OCI-LY1 (cell line): ENCODE measurements at regions not wholly inside any gene's neighbourhood (a gene's known extent, or its start where the extent isn't known, plus 50 kb on each side); places are given as distances from the start of the nearest gene placed in this dataset.

ENCODE experiments used
- H2AFZ ChIP-seq: fragments of 200-600 bp; sonication (generic), shearing (Covaris generic); 2 replicates; pipeline ENCODE4 v1.6.0; 2014; ENCODE audit warnings: antibody characterized with exemption, mild to moderate bottlenecking, low read length
- H3F3A ChIP-seq: fragments of 200-600 bp; sonication (generic), shearing (Covaris generic); 2 replicates; pipeline ENCODE4 v1.6.0; 2014; ENCODE audit warnings: mild to moderate bottlenecking, antibody characterized with exemption, low read length, moderate library complexity; ENCODE audit not compliant: insufficient read depth
- H3K27ac ChIP-seq: fragments of 200-600 bp; sonication (generic); 2 replicates; pipeline ENCODE4 v1.5.1; 2014; ENCODE audit warnings: low read length, mixed run types, mild to moderate bottlenecking, low read depth; ENCODE audit not compliant: poor library complexity, severe bottlenecking
- H3K27me3 ChIP-seq: fragments of 200-600 bp; sonication (generic); 2 replicates; pipeline ENCODE4 v1.6.0; 2014; ENCODE audit warnings: antibody characterized with exemption, mild to moderate bottlenecking, low read length, moderate library complexity; ENCODE audit not compliant: insufficient read depth
- H3K36me3 ChIP-seq: fragments of 200-600 bp; sonication (generic); 2 replicates; pipeline ENCODE4 v1.6.1; 2014; ENCODE audit warnings: mild to moderate bottlenecking, antibody characterized with exemption, low read length, moderate library complexity, mixed read lengths; ENCODE audit not compliant: insufficient read depth
- H3K4me1 ChIP-seq: fragments of 200-600 bp; sonication (generic); 2 replicates; pipeline ENCODE4 v1.5.1; 2014; ENCODE audit warnings: mild to moderate bottlenecking, low read length, moderate library complexity; ENCODE audit not compliant: insufficient read depth, severe bottlenecking
- H3K4me2 ChIP-seq: fragments of 200-600 bp; sonication (generic), shearing (Covaris generic); 2 replicates; pipeline ENCODE4 v1.6.1; 2014; ENCODE audit warnings: low read length
- H3K4me3 ChIP-seq: fragments of 200-600 bp; sonication (generic); 2 replicates; pipeline ENCODE4 v1.5.1; 2014; ENCODE audit warnings: low read length, low read depth, mild to moderate bottlenecking, mixed read lengths; ENCODE audit not compliant: poor library complexity, severe bottlenecking
- H3K79me2 ChIP-seq: fragments of 200-600 bp; shearing (Covaris generic); 2 replicates; pipeline ENCODE4 v1.6.1; 2016; ENCODE audit warnings: mixed run types, low read length, mixed read lengths; ENCODE audit not compliant: insufficient read depth
- H3K9ac ChIP-seq: fragments of 200-600 bp; sonication (generic), shearing (Covaris generic); 2 replicates; pipeline ENCODE4 v1.6.1; 2014; ENCODE audit warnings: mild to moderate bottlenecking, low read length, mixed read lengths
- H3K9me2 ChIP-seq: fragments of 200-600 bp; sonication (generic), shearing (Covaris generic); 2 replicates; pipeline ENCODE4 v1.6.1; 2014; ENCODE audit warnings: low read depth, mild to moderate bottlenecking, low read length, mixed read lengths
- H3K9me3 ChIP-seq: fragments of 200-600 bp; shearing (Covaris generic); 2 replicates; pipeline ENCODE4 v1.6.1; 2014; ENCODE audit warnings: low read length, mixed read lengths
- H4K20me1 ChIP-seq: fragments of 200-600 bp; sonication (generic), shearing (Covaris generic); 2 replicates; pipeline ENCODE4 v1.6.0; 2016; ENCODE audit warnings: mild to moderate bottlenecking, low read length; ENCODE audit not compliant: insufficient read depth
- EZH2 ChIP-seq: fragments of 200-600 bp; sonication (generic), shearing (Covaris generic); IDR thresholded peaks from 2 replicates; pipeline ENCODE4 v1.8.0; 2017; ENCODE audit warnings: borderline replicate concordance, mixed run types, mild to moderate bottlenecking, antibody characterized with exemption, low read length, moderate library complexity, mixed read lengths
- TF ChIP-seq, protein P1 (sequence below): fragments of 200-600 bp; sonication (generic), shearing (Covaris generic); IDR thresholded peaks from 2 replicates; pipeline ENCODE4 v1.5.1; 2017; ENCODE audit warnings: mild to moderate bottlenecking, antibody characterized with exemption, low read length, moderate library complexity, mixed read lengths

DNA sequence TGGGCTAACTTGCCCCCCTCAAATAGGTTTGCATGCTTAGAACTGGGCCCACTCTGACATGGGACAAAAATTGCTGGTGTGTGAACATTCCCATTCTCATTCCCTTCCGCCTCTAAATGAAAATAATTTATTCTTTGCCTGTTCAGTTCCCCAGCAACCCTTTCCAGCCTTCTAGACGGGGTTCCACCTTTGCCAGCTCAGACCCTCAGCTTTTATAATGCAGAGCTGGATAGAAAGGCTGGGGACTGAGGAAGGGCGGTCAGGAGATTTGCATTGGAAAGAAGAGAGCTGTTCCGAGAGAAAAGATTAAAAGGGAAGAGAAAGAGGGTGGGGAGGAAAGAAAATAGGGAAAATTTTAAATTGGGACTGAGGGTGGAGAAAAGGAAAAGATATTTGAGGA is 151.1 kb upstream of the WSCD1 start:
- no peaks in the 10 kb centered on the region for H3K9me3 ChIP-seq
- no peaks in the 10 kb centered on the region for H4K20me1 ChIP-seq
- no peak overlapping the region for H2AFZ ChIP-seq
- no peak overlapping the region for H3K27ac ChIP-seq
- H3K4me3 ChIP-seq = no peak overlapping the region
- H3K27me3 ChIP-seq = no peaks in the 10 kb centered on the region
- H3F3A ChIP-seq = no peaks in the 10 kb centered on the region
- H3K4me1 ChIP-seq = no peaks in the 10 kb centered on the region
- no peak overlapping the region for H3K4me2 ChIP-seq
- H3K79me2 ChIP-seq = no peaks in the 10 kb centered on the region
- H3K9ac ChIP-seq = no peak overlapping the region
- TF ChIP-seq, protein P1, sequence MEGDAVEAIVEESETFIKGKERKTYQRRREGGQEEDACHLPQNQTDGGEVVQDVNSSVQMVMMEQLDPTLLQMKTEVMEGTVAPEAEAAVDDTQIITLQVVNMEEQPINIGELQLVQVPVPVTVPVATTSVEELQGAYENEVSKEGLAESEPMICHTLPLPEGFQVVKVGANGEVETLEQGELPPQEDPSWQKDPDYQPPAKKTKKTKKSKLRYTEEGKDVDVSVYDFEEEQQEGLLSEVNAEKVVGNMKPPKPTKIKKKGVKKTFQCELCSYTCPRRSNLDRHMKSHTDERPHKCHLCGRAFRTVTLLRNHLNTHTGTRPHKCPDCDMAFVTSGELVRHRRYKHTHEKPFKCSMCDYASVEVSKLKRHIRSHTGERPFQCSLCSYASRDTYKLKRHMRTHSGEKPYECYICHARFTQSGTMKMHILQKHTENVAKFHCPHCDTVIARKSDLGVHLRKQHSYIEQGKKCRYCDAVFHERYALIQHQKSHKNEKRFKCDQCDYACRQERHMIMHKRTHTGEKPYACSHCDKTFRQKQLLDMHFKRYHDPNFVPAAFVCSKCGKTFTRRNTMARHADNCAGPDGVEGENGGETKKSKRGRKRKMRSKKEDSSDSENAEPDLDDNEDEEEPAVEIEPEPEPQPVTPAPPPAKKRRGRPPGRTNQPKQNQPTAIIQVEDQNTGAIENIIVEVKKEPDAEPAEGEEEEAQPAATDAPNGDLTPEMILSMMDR = no peak
- no peak for TF ChIP-seq EZH2
- no peaks in the 10 kb centered on the region for H3K36me3 ChIP-seq
- no peaks in the 10 kb centered on the region for H3K9me2 ChIP-seq

- H3F3A ChIP-seq = no peaks in the 10 kb centered on the region
- H2AFZ ChIP-seq = no peak overlapping the region
- H3K9me2 ChIP-seq = no peaks in the 10 kb centered on the region
- H3K4me1 ChIP-seq = no peaks in the 10 kb centered on the region
- no peak overlapping the region for H3K4me3 ChIP-seq
- no peak overlapping the region for H3K27ac ChIP-seq
- no peak overlapping the region for H3K9ac ChIP-seq
- no peaks in the 10 kb centered on the region for H3K9me3 ChIP-seq
- H3K79me2 ChIP-seq = no peaks in the 10 kb centered on the region
- no peaks in the 10 kb centered on the region for H4K20me1 ChIP-seq
- TF ChIP-seq, protein P1 = no peak
- TF ChIP-seq EZH2 = no peak
- no peaks in the 10 kb centered on the region for H3K36me3 ChIP-seq
- H3K27me3 ChIP-seq = no peaks in the 10 kb centered on the region
- no peak overlapping the region for H3K4me2 ChIP-seq
These were observed 148.5 kb upstream of the WSCD1 start for GRCh38 chr17:5921512-5922282.

GRCh38 chr17:5922476-5922875 is 147.7 kb upstream of the WSCD1 start:
- no peaks in the 10 kb centered on the region for H3K9me3 ChIP-seq
- TF ChIP-seq, protein P1 = no peak
- no peak for TF ChIP-seq EZH2
- H3K9me2 ChIP-seq = no peaks in the 10 kb centered on the region
- no peaks in the 10 kb centered on the region for H3K27me3 ChIP-seq
- H3K27ac ChIP-seq = no peak overlapping the region
- H2AFZ ChIP-seq = no peak overlapping the region
- H3K36me3 ChIP-seq = no peaks in the 10 kb centered on the region
- H4K20me1 ChIP-seq = no peaks in the 10 kb centered on the region
- no peak overlapping the region for H3K4me2 ChIP-seq
- no peaks in the 10 kb centered on the region for H3K79me2 ChIP-seq
- no peak overlapping the region for H3K4me3 ChIP-seq
- H3K9ac ChIP-seq = no peak overlapping the region
- H3F3A ChIP-seq = no peaks in the 10 kb centered on the region
- no peaks in the 10 kb centered on the region for H3K4me1 ChIP-seq
